ENCODE measurements at regions not wholly inside any gene's neighbourhood (a gene's known extent, or its start where the extent isn't known, plus 50 kb on each side); places are given as distances from the start of the nearest gene placed in this dataset.

DNA sequence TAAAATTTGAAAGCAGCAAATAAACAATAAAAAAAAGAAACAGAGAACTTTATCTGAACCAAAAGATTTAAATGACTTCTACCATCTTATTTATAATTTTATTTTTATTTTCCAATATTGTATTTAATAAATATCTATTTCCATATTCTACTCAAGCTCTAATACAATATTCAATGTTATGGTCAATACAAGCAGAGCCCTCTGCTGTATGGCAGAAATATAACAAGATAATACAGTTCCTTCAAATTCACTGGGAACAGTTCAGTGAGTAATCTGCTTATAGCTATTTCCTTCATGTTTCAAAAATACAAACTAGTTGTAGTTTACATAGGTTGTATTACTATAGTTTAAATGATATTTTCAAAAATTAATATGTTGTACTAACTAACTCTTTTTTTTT, 332.7 kb downstream of the PRDM9 start (continued):
- TF ChIP-seq RELA (IDR thresholded peaks at IDR 0.05; ENCODE audit: borderline replicate concordance, partially characterized antibody) (no peak), ATF7 (IDR thresholded peaks at IDR 0.05; ENCODE audit: low read depth) (no peak), ETV6 (conservative IDR thresholded peaks at IDR 0.05 in 1 of 2, IDR thresholded peaks at IDR 0.05 in 1 of 2; ENCODE audit: borderline replicate concordance in 1 of 2, low read depth in 1 of 2) (no peak), BHLHE40 (IDR thresholded peaks at IDR 0.05; ENCODE audit: borderline replicate concordance in 1 of 2, low read depth in 2 of 2, low read length in 1 of 2) (no peak), PAX5 (IDR thresholded peaks at IDR 0.05; ENCODE audit: borderline replicate concordance, low read depth, low read length) (no peak), IKZF2 (IDR thresholded peaks at IDR 0.05) (no peak), RB1 (IDR thresholded peaks at IDR 0.05; ENCODE audit: borderline replicate concordance) (no peak), HDAC6 (IDR thresholded peaks at IDR 0.05; ENCODE audit: unreplicated experiment) (no peak), CREM (IDR thresholded peaks at IDR 0.05; ENCODE audit: low read depth) (no peak), ZBTB11 (CRISPR knock-in tag; IDR thresholded peaks at IDR 0.05) (no peak), IRF4 (IDR thresholded peaks at IDR 0.05; ENCODE audit: low read depth, low read length) (no peak)
- TF ChIP-seq, protein P1, sequence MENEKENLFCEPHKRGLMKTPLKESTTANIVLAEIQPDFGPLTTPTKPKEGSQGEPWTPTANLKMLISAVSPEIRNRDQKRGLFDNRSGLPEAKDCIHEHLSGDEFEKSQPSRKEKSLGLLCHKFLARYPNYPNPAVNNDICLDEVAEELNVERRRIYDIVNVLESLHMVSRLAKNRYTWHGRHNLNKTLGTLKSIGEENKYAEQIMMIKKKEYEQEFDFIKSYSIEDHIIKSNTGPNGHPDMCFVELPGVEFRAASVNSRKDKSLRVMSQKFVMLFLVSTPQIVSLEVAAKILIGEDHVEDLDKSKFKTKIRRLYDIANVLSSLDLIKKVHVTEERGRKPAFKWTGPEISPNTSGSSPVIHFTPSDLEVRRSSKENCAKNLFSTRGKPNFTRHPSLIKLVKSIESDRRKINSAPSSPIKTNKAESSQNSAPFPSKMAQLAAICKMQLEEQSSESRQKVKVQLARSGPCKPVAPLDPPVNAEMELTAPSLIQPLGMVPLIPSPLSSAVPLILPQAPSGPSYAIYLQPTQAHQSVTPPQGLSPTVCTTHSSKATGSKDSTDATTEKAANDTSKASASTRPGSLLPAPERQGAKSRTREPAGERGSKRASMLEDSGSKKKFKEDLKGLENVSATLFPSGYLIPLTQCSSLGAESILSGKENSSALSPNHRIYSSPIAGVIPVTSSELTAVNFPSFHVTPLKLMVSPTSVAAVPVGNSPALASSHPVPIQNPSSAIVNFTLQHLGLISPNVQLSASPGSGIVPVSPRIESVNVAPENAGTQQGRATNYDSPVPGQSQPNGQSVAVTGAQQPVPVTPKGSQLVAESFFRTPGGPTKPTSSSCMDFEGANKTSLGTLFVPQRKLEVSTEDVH (IDR thresholded peaks at IDR 0.05; ENCODE audit: low read depth, partially characterized antibody) = no peak
- TF ChIP-seq, protein P2, sequence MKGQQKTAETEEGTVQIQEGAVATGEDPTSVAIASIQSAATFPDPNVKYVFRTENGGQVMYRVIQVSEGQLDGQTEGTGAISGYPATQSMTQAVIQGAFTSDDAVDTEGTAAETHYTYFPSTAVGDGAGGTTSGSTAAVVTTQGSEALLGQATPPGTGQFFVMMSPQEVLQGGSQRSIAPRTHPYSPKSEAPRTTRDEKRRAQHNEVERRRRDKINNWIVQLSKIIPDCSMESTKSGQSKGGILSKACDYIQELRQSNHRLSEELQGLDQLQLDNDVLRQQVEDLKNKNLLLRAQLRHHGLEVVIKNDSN (IDR thresholded peaks at IDR 0.05; ENCODE audit: borderline replicate concordance, extremely low read length, insufficient read depth, low read depth, low read length) = no peak

Measured in GM12878 (cell line).